ENCODE measurements at regions not wholly inside any gene's neighbourhood (a gene's known extent, or its start where the extent isn't known, plus 50 kb on each side); places are given as distances from the start of the nearest gene placed in this dataset.

GRCh38 chr15:59953392-59953883, 50.7 kb upstream of the FOXB1 start:
- in situ Hi-C loops (cut with HindIII; ENCODE audit: low sequenced_read_pairs), result no loop called here
- no peak for DNase-seq (ENCODE audit: low read depth)
- H3K4me3 ChIP-seq (ENCODE audit: low read depth, low read length), result no peak overlapping the region
- TF ChIP-seq CTCF (IDR thresholded peaks at IDR 0.05; ENCODE audit: low read depth, low read length, missing control alignments), result no peak

GRCh38 chr15:59952960-59953359, 51.2 kb upstream of the FOXB1 start:
- TF ChIP-seq CTCF (IDR thresholded peaks at IDR 0.05; ENCODE audit: low read depth, low read length, missing control alignments), result no peak
- no peak overlapping the region for H3K4me3 ChIP-seq (ENCODE audit: low read depth, low read length)
- DNase-seq (ENCODE audit: low read depth), result no peak
- in situ Hi-C loops (cut with HindIII; ENCODE audit: low sequenced_read_pairs), result no loop called here

GRCh38 chr15:59950603-59951388, 53.3 kb upstream of the FOXB1 start:
- H3K4me3 ChIP-seq (ENCODE audit: low read depth, low read length), result no peak overlapping the region
- no peak for TF ChIP-seq CTCF (IDR thresholded peaks at IDR 0.05; ENCODE audit: low read depth, low read length, missing control alignments)
- in situ Hi-C loops (cut with HindIII; ENCODE audit: low sequenced_read_pairs), result no loop called here
- DNase-seq (ENCODE audit: low read depth), result no peak

- in situ Hi-C loops (cut with HindIII; ENCODE audit: low sequenced_read_pairs), result no loop called here
- DNase-seq (ENCODE audit: low read depth), result no peak
- H3K4me3 ChIP-seq (ENCODE audit: low read depth, low read length), result no peak overlapping the region
- TF ChIP-seq CTCF (IDR thresholded peaks at IDR 0.05; ENCODE audit: low read depth, low read length, missing control alignments), result no peak
Observed at GRCh38 chr15:59948924-59949613, 55.0 kb upstream of the FOXB1 start.

- no peak overlapping the region for H3K4me3 ChIP-seq (ENCODE audit: low read depth, low read length)
- no peak for DNase-seq (ENCODE audit: low read depth)
- in situ Hi-C loops (cut with HindIII; ENCODE audit: low sequenced_read_pairs), result no loop called here
- no peak for TF ChIP-seq CTCF (IDR thresholded peaks at IDR 0.05; ENCODE audit: low read depth, low read length, missing control alignments)
Observed at GRCh38 chr15:59946084-59946483, 58.0 kb upstream of the FOXB1 start.

- DNase-seq (ENCODE audit: low read depth), result no peak
- H3K4me3 ChIP-seq (ENCODE audit: low read depth, low read length), result no peak overlapping the region
- no peak for TF ChIP-seq CTCF (IDR thresholded peaks at IDR 0.05; ENCODE audit: low read depth, low read length, missing control alignments)
- in situ Hi-C loops (cut with HindIII; ENCODE audit: low sequenced_read_pairs), result no loop called here
Observed at GRCh38 chr15:59945036-59945435, 59.1 kb upstream of the FOXB1 start.

All from astrocyte of the cerebellum (primary cell).